ENCODE measurements at regions not wholly inside any gene's neighbourhood (a gene's known extent, or its start where the extent isn't known, plus 50 kb on each side); places are given as distances from the start of the nearest gene placed in this dataset.

GRCh38 chr5:4203146-4203545 is 607.5 kb downstream of the IRX1 start:
- Histone ChIP-seq H3K9ac (no peak overlapping the region), H3K4me2 (no peak overlapping the region), H3K79me2 (ENCODE audit: insufficient read depth, low read depth) (no peaks in the 10 kb centered on the region), H3K4me3 (IDR thresholded peaks at IDR 0.05; ENCODE audit: insufficient read depth, low read depth, low read length) (no peak overlapping the region), H3K36me3 (ENCODE audit: insufficient read depth) (no peaks in the 10 kb centered on the region), H3K27me3 (ENCODE audit: insufficient read depth, low read depth) (no peaks in the 10 kb centered on the region), H3K4me1 (ENCODE audit: low read depth, poor library complexity, severe bottlenecking) (no peaks in the 10 kb centered on the region), H2AFZ (ENCODE audit: low read depth) (no peak overlapping the region), H4K20me1 (ENCODE audit: insufficient read depth) (no peaks in the 10 kb centered on the region), H3K27ac (no peak overlapping the region)
- no peak for TF ChIP-seq CTCF (conservative IDR thresholded peaks at IDR 0.05; ENCODE audit: low read depth, low read length)

- no peak for TF ChIP-seq CTCF (conservative IDR thresholded peaks at IDR 0.05; ENCODE audit: low read depth, low read length)
- no peak overlapping the region for H3K27ac ChIP-seq
- H2AFZ ChIP-seq (ENCODE audit: low read depth), result no peak overlapping the region
- no peaks in the 10 kb centered on the region for H3K4me1 ChIP-seq (ENCODE audit: low read depth, poor library complexity, severe bottlenecking)
- H3K79me2 ChIP-seq (ENCODE audit: insufficient read depth, low read depth), result no peaks in the 10 kb centered on the region
- H3K9ac ChIP-seq, result no peak overlapping the region
- no peaks in the 10 kb centered on the region for H4K20me1 ChIP-seq (ENCODE audit: insufficient read depth)
- H3K36me3 ChIP-seq (ENCODE audit: insufficient read depth), result no peaks in the 10 kb centered on the region
- no peak overlapping the region for H3K4me3 ChIP-seq (IDR thresholded peaks at IDR 0.05; ENCODE audit: insufficient read depth, low read depth, low read length)
- no peak overlapping the region for H3K4me2 ChIP-seq
- no peaks in the 10 kb centered on the region for H3K27me3 ChIP-seq (ENCODE audit: insufficient read depth, low read depth)
These were observed 608.9 kb downstream of the IRX1 start for GRCh38 chr5:4204276-4205141.

GRCh38 chr5:4205398-4205797 is 609.8 kb downstream of the IRX1 start:
- no peaks in the 10 kb centered on the region for H4K20me1 ChIP-seq (ENCODE audit: insufficient read depth)
- no peaks in the 10 kb centered on the region for H3K4me1 ChIP-seq (ENCODE audit: low read depth, poor library complexity, severe bottlenecking)
- no peak overlapping the region for H3K27ac ChIP-seq
- H3K27me3 ChIP-seq (ENCODE audit: insufficient read depth, low read depth), result no peaks in the 10 kb centered on the region
- TF ChIP-seq CTCF (conservative IDR thresholded peaks at IDR 0.05; ENCODE audit: low read depth, low read length), result no peak
- no peak overlapping the region for H3K4me3 ChIP-seq (IDR thresholded peaks at IDR 0.05; ENCODE audit: insufficient read depth, low read depth, low read length)
- no peak overlapping the region for H3K4me2 ChIP-seq
- no peaks in the 10 kb centered on the region for H3K36me3 ChIP-seq (ENCODE audit: insufficient read depth)
- no peaks in the 10 kb centered on the region for H3K79me2 ChIP-seq (ENCODE audit: insufficient read depth, low read depth)
- no peak overlapping the region for H2AFZ ChIP-seq (ENCODE audit: low read depth)
- no peak overlapping the region for H3K9ac ChIP-seq

- Histone ChIP-seq H3K79me2 (ENCODE audit: insufficient read depth, low read depth) (no peaks in the 10 kb centered on the region), H2AFZ (ENCODE audit: low read depth) (no peak overlapping the region), H3K4me3 (IDR thresholded peaks at IDR 0.05; ENCODE audit: insufficient read depth, low read depth, low read length) (no peak overlapping the region), H3K9ac (no peak overlapping the region), H3K4me1 (ENCODE audit: low read depth, poor library complexity, severe bottlenecking) (no peaks in the 10 kb centered on the region), H4K20me1 (ENCODE audit: insufficient read depth) (no peaks in the 10 kb centered on the region), H3K27me3 (ENCODE audit: insufficient read depth, low read depth) (no peaks in the 10 kb centered on the region), H3K4me2 (no peak overlapping the region), H3K36me3 (ENCODE audit: insufficient read depth) (no peaks in the 10 kb centered on the region), H3K27ac (no peak overlapping the region)
- TF ChIP-seq CTCF (conservative IDR thresholded peaks at IDR 0.05; ENCODE audit: low read depth, low read length), result no peak
These were observed 610.5 kb downstream of the IRX1 start for GRCh38 chr5:4206127-4206526.
